KMS-11 (cell line): ENCODE measurements at regions not wholly inside any gene's neighbourhood (a gene's known extent, or its start where the extent isn't known, plus 50 kb on each side); places are given as distances from the start of the nearest gene placed in this dataset.

ENCODE experiments used
- H2AFZ ChIP-seq: fragments of 200-600 bp; sonication (generic); 2 replicates; pipeline ENCODE4 v1.6.1; 2016; ENCODE audit warnings: antibody characterized with exemption, mixed run types, low read depth
- H3K27ac ChIP-seq: fragments of 200-600 bp; sonication (generic); 2 replicates; pipeline ENCODE4 v1.6.1; 2016; ENCODE audit warnings: mild to moderate bottlenecking, mixed run types
- H3K27me3 ChIP-seq: fragments of 200-600 bp; sonication (generic); 2 replicates; pipeline ENCODE4 v1.6.1; 2017; ENCODE audit warnings: mild to moderate bottlenecking, low read depth, mixed run types, moderate library complexity; ENCODE audit not compliant: insufficient read depth
- H3K36me3 ChIP-seq: fragments of 200-600 bp; sonication (generic); 2 replicates; pipeline ENCODE4 v1.6.1; 2017; ENCODE audit warnings: mild to moderate bottlenecking, mixed run types; ENCODE audit not compliant: insufficient read depth
- H3K4me1 ChIP-seq: fragments of 200-600 bp; sonication (generic); 2 replicates; pipeline ENCODE4 v1.6.1; 2016; ENCODE audit warnings: mild to moderate bottlenecking, low read depth, mixed run types; ENCODE audit not compliant: poor library complexity, severe bottlenecking
- H3K4me2 ChIP-seq: fragments of 200-600 bp; sonication (generic); 2 replicates; pipeline ENCODE4 v1.7.0; 2016; ENCODE audit warnings: mild to moderate bottlenecking, mixed run types
- H3K4me3 ChIP-seq: fragments of 200-600 bp; sonication (generic); IDR thresholded peaks from 2 replicates; pipeline ENCODE4 v1.6.1; 2017; ENCODE audit warnings: low read depth, low read length, mixed read lengths; ENCODE audit not compliant: insufficient read depth
- H3K79me2 ChIP-seq: fragments of 200-600 bp; sonication (generic); 2 replicates; pipeline ENCODE4 v1.6.1; 2016; ENCODE audit warnings: low read depth, mixed run types; ENCODE audit not compliant: insufficient read depth
- H3K9ac ChIP-seq: fragments of 200-600 bp; sonication (generic); 2 replicates; pipeline ENCODE4 v1.6.1; 2016; ENCODE audit warnings: mild to moderate bottlenecking, mixed run types
- H4K20me1 ChIP-seq: fragments of 200-600 bp; sonication (generic); 2 replicates; pipeline ENCODE4 v1.6.1; 2016; ENCODE audit warnings: mild to moderate bottlenecking, mixed run types; ENCODE audit not compliant: insufficient read depth
- TF ChIP-seq, protein P1 (sequence below): fragments of 200-600 bp; sonication (generic); conservative IDR thresholded peaks from 2 replicates; pipeline ENCODE4 v1.6.1; 2017; ENCODE audit warnings: low read depth, mild to moderate bottlenecking, antibody characterized with exemption, low read length, moderate library complexity, mixed read lengths

GRCh38 chr1:163933437-163933836 lies 611.7 kb downstream of the NUF2 start:
- H3K79me2 ChIP-seq = no peaks in the 10 kb centered on the region
- no peak overlapping the region for H3K27ac ChIP-seq
- no peak overlapping the region for H3K4me2 ChIP-seq
- H3K4me1 ChIP-seq = no peaks in the 10 kb centered on the region
- H2AFZ ChIP-seq = no peak overlapping the region
- H3K36me3 ChIP-seq = no peaks in the 10 kb centered on the region
- TF ChIP-seq, protein P1, sequence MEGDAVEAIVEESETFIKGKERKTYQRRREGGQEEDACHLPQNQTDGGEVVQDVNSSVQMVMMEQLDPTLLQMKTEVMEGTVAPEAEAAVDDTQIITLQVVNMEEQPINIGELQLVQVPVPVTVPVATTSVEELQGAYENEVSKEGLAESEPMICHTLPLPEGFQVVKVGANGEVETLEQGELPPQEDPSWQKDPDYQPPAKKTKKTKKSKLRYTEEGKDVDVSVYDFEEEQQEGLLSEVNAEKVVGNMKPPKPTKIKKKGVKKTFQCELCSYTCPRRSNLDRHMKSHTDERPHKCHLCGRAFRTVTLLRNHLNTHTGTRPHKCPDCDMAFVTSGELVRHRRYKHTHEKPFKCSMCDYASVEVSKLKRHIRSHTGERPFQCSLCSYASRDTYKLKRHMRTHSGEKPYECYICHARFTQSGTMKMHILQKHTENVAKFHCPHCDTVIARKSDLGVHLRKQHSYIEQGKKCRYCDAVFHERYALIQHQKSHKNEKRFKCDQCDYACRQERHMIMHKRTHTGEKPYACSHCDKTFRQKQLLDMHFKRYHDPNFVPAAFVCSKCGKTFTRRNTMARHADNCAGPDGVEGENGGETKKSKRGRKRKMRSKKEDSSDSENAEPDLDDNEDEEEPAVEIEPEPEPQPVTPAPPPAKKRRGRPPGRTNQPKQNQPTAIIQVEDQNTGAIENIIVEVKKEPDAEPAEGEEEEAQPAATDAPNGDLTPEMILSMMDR = no peak
- no peak overlapping the region for H3K4me3 ChIP-seq
- H3K9ac ChIP-seq = no peak overlapping the region
- H4K20me1 ChIP-seq = no peaks in the 10 kb centered on the region
- H3K27me3 ChIP-seq = no peaks in the 10 kb centered on the region

- no peaks in the 10 kb centered on the region for H3K27me3 ChIP-seq
- H3K4me2 ChIP-seq = no peak overlapping the region
- H3K27ac ChIP-seq = no peak overlapping the region
- H3K9ac ChIP-seq = no peak overlapping the region
- TF ChIP-seq, protein P1 = no peak
- H3K4me1 ChIP-seq = no peaks in the 10 kb centered on the region
- H3K4me3 ChIP-seq = no peak overlapping the region
- no peaks in the 10 kb centered on the region for H3K79me2 ChIP-seq
- H4K20me1 ChIP-seq = no peaks in the 10 kb centered on the region
- H2AFZ ChIP-seq = no peak overlapping the region
- no peaks in the 10 kb centered on the region for H3K36me3 ChIP-seq
These were observed 614.1 kb downstream of the NUF2 start for GRCh38 chr1:163935738-163936374.

DNA sequence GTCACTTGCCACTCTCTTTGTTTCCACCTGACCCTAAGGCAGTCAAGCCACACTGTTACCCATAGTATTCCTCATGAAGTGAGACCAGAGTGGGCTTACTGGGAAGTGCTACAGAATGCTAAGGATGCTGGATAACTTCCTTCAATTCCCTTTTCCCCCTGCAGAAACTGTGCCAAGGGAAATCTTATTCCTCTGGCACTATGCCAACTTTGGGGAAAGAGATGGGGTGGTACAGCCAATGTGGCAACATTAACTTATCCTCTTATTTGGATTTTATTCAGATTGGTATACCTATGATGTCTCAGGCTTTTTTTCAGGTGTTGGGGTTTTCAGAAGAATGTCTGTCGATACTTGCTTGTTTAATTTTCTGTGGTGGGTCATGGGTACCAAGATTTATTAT lies 599.4 kb upstream of the PBX1 start:
- no peaks in the 10 kb centered on the region for H3K79me2 ChIP-seq
- no peak overlapping the region for H3K4me2 ChIP-seq
- H3K4me3 ChIP-seq = no peak overlapping the region
- no peaks in the 10 kb centered on the region for H3K36me3 ChIP-seq
- no peaks in the 10 kb centered on the region for H3K27me3 ChIP-seq
- no peaks in the 10 kb centered on the region for H3K4me1 ChIP-seq
- no peaks in the 10 kb centered on the region for H4K20me1 ChIP-seq
- TF ChIP-seq, protein P1 = no peak
- H3K27ac ChIP-seq = no peak overlapping the region
- no peak overlapping the region for H3K9ac ChIP-seq
- no peak overlapping the region for H2AFZ ChIP-seq

DNA sequence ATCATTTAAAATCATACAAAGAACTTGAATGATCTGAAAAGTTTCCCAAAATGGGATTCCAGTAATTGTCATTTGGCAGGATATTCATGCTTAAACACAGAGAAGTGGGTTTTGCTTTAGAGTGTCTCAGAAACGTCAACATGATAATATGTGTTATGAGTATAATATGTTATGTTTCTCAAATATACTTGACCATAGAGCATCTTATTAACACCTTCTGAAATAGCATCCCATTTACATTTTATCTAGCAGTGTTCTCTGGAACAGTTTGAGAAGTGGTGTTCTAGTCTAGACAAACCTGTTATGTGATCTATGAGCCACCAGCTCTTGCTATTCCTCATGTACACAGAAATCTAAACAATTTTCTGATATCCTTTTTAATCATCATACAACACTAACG lies 588.8 kb upstream of the PBX1 start:
- Histone ChIP-seq H4K20me1 (no peaks in the 10 kb centered on the region), H3K36me3 (no peaks in the 10 kb centered on the region), H3K9ac (no peak overlapping the region), H2AFZ (no peak overlapping the region), H3K4me2 (no peak overlapping the region), H3K4me1 (no peaks in the 10 kb centered on the region), H3K79me2 (no peaks in the 10 kb centered on the region), H3K4me3 (no peak overlapping the region), H3K27ac (no peak overlapping the region), H3K27me3 (no peaks in the 10 kb centered on the region)
- TF ChIP-seq, protein P1 = no peak
